Nephron progenitor cell (in vitro differentiated cells): ENCODE measurements at regions not wholly inside any gene's neighbourhood (a gene's known extent, or its start where the extent isn't known, plus 50 kb on each side); places are given as distances from the start of the nearest gene placed in this dataset.

Experiments used
- DNase-seq: peaks from one replicate; pipeline ENCODE4 v3.0.0; 2021
- H3K27ac Mint-ChIP-seq: 2 replicates; pipeline ENCODE4 v1.8.0; 2021; ENCODE audit warnings: mild to moderate bottlenecking, moderate library complexity, mixed read lengths
- H3K27me3 Mint-ChIP-seq: 2 replicates; pipeline ENCODE4 v1.8.0; 2021; ENCODE audit warnings: mild to moderate bottlenecking, low read depth, mixed read lengths; ENCODE audit not compliant: poor library complexity
- H3K36me3 Mint-ChIP-seq: 2 replicates; pipeline ENCODE4 v1.8.0; 2021; ENCODE audit warnings: low read depth, mixed read lengths
- H3K4me1 Mint-ChIP-seq: 2 replicates; pipeline ENCODE4 v1.8.0; 2021; ENCODE audit warnings: mixed read lengths
- H3K4me3 Mint-ChIP-seq: 2 replicates; pipeline ENCODE4 v1.8.0; 2021; ENCODE audit warnings: mild to moderate bottlenecking, moderate library complexity, mixed read lengths
- H3K9me3 Mint-ChIP-seq: 2 replicates; pipeline ENCODE4 v1.8.0; 2021; ENCODE audit warnings: mild to moderate bottlenecking, moderate library complexity, mixed read lengths
- CTCF ChIP-seq: fragments of 200-600 bp; sonication (generic); IDR thresholded peaks from 2 replicates; pipeline ENCODE4 v1.5.0; 2021; ENCODE audit warnings: antibody characterized with exemption

DNA sequence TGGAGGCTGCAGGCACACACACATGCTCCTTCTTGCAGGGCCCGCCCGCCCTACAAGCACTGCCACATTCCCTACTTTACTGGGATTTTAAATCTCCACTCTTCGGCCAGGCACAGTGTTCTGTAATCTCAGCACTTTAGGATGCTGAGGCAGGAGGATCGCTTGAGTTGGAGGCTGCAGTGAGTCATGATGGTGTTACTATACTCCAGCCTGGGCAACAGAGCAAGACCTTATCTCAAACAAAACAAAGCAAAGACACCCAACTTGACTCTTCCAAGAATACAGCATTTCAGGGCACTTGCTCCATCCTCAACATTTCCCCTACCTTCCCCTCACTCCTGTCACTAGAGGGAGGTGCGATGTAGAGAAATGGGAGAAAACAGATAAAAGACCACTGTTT, 194.0 kb downstream of the MYLK4 start:
- Mint-ChIP-seq H3K9me3 (no peaks in the 10 kb centered on the region), H3K36me3 (no peaks in the 10 kb centered on the region), H3K27me3 (peaks cover 25% of the 10 kb centered on the region), H3K4me3 (no peak overlapping the region), H3K4me1 (peaks cover 55% of the 10 kb centered on the region), H3K27ac (no peak overlapping the region)
- DNase-seq: no peak
- no peak for TF ChIP-seq CTCF

DNA sequence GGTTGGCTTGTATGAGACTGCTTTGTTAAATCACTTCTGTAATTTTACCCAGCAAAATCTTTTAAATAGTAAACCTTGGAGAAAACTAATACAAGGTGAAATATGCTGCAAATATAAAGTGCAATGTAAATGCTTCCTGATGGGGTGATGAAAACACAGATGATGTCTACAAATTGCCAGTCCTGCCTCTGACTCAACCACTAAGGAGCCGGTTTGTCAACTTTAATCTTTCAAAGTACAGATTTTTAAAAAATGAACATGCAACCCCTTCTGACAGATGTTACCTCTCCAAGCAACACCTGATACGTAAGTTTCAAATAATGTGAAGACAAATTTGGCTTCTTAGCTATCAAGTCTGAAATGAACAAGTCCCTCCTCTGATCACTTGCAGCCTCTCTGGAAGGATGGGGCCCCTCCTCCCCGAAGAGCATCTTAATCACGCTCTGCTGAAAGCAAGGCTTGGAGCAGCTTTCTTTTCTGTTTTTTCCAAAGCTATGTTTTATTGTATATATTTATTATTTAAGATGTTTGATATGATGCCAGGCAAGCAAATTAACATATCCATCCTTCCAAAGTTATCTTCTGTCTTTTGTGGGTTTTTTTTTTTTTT, 196.0 kb downstream of the MYLK4 start:
- Mint-ChIP-seq H3K4me1 (peaks cover 37% of the 10 kb centered on the region), H3K4me3 (no peak overlapping the region), H3K9me3 (no peaks in the 10 kb centered on the region), H3K27ac (no peak overlapping the region), H3K27me3 (peaks cover 23% of the 10 kb centered on the region), H3K36me3 (no peaks in the 10 kb centered on the region)
- TF ChIP-seq CTCF: no peak
- DNase-seq: no peak

GRCh38 chr6:2552526-2553154, 198.1 kb downstream of the MYLK4 start:
- Mint-ChIP-seq H3K27me3 (peaks cover 19% of the 10 kb centered on the region), H3K9me3 (peaks cover 11% of the 10 kb centered on the region), H3K4me1 (peaks cover 15% of the 10 kb centered on the region), H3K27ac (no peak overlapping the region), H3K36me3 (no peaks in the 10 kb centered on the region), H3K4me3 (no peak overlapping the region)
- no peak for TF ChIP-seq CTCF
- no peak for DNase-seq

DNA sequence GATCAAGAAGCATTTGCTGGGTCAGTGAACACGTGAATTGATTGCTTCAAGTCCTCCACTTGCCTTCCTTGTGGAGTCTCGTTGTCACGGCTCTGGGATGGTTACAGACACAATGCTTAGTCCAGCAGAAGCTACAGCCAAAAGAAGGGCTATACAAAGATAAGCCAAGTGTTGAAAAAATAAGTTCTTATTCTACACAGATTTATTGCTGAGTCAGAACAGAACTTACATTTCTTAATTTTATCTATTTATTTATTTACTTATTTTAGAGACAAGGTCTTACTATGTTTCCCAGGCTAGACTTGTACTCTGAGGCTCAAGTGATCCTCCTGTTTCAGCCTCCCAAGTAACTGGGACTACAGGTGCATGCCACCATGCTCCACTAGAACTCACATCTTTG, 199.0 kb downstream of the MYLK4 start:
- Mint-ChIP-seq H3K27ac (no peak overlapping the region), H3K4me1 (peaks cover 11% of the 10 kb centered on the region)
- DNase-seq: no peak

DNA sequence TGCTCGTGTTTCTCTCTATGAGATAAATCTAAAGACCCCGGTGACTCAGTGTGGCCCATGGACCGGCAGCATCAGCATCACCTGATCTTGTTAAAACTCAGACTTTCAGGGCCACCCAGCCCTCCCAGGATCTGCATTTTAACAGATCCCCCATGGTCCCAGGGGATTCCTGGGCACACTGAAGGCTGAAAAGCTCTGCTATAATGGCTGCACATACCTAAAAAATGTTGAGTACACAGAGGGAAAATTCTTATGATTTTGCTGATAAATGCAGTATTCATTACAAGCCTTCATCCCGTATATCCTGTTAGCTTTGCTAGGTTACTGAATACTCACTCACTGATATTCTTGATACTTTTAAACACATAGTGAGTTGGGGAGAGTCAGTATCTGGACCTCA, 200.5 kb downstream of the MYLK4 start:
- no peak for DNase-seq
- Mint-ChIP-seq H3K4me3 (no peak overlapping the region), H3K27me3 (no peaks in the 10 kb centered on the region), H3K4me1 (peaks cover 6% of the 10 kb centered on the region), H3K9me3 (peaks cover 11% of the 10 kb centered on the region), H3K27ac (no peak overlapping the region), H3K36me3 (no peaks in the 10 kb centered on the region)
- TF ChIP-seq CTCF: no peak

More for the DNA sequence above, 199.0 kb downstream of the MYLK4 start:
- Mint-ChIP-seq H3K27me3 (peaks cover 10% of the 10 kb centered on the region), H3K36me3 (no peaks in the 10 kb centered on the region), H3K9me3 (peaks cover 11% of the 10 kb centered on the region), H3K4me3 (no peak overlapping the region)
- TF ChIP-seq CTCF: no peak

- no peak overlapping the region for H3K27ac Mint-ChIP-seq
- no peak for TF ChIP-seq CTCF
- no peak for DNase-seq
- no peak overlapping the region for H3K4me3 Mint-ChIP-seq
- peaks cover under 1% of the 10 kb centered on the region for H3K27me3 Mint-ChIP-seq
- H3K36me3 Mint-ChIP-seq: no peaks in the 10 kb centered on the region
- peaks cover 4% of the 10 kb centered on the region for H3K4me1 Mint-ChIP-seq
- peaks cover 11% of the 10 kb centered on the region for H3K9me3 Mint-ChIP-seq
These were observed 200.9 kb downstream of the MYLK4 start for GRCh38 chr6:2549834-2550233.
